Nephron (organoid): ENCODE measurements at regions not wholly inside any gene's neighbourhood (a gene's known extent, or its start where the extent isn't known, plus 50 kb on each side); places are given as distances from the start of the nearest gene placed in this dataset.

Experiments used
- H3K27ac Mint-ChIP-seq, 3 experiments: 2 replicates each; pipeline ENCODE4 v1.8.0; 2020; ENCODE audit warnings: mixed read lengths in 3 of 3, mild to moderate bottlenecking in 2 of 3, moderate library complexity in 1 of 3
- H3K27me3 Mint-ChIP-seq: 2 replicates; pipeline ENCODE4 v1.8.0; 2021; ENCODE audit warnings: low read depth, mild to moderate bottlenecking, moderate library complexity, mixed read lengths
- H3K36me3 Mint-ChIP-seq: 2 replicates; pipeline ENCODE4 v1.8.0; 2020; ENCODE audit warnings: low read depth, mixed read lengths
- H3K4me1 Mint-ChIP-seq: 2 replicates; pipeline ENCODE4 v1.8.0; 2020; ENCODE audit warnings: mixed read lengths
- H3K4me3 Mint-ChIP-seq, 3 experiments: 2 replicates each; pipeline ENCODE4 v1.8.0; 2020; ENCODE audit warnings: mild to moderate bottlenecking in 3 of 3, mixed read lengths in 3 of 3, moderate library complexity in 2 of 3
- H3K9me3 Mint-ChIP-seq: 2 replicates; pipeline ENCODE4 v1.8.0; 2020; ENCODE audit warnings: mixed read lengths
- CTCF ChIP-seq, 3 experiments: fragments of 200-600 bp; sonication (generic); IDR thresholded peaks; one replicate each; pipeline ENCODE4 v1.5.0; 2021; ENCODE audit warnings: antibody characterized with exemption in 3 of 3; ENCODE audit not compliant: unreplicated experiment in 3 of 3

GRCh38 chr5:20498102-20498501 is 510.1 kb upstream of the CDH18 start:
- TF ChIP-seq CTCF (IDR thresholded peaks at IDR 0.05; ENCODE audit: unreplicated experiment in 3 of 3), result no peak

DNA sequence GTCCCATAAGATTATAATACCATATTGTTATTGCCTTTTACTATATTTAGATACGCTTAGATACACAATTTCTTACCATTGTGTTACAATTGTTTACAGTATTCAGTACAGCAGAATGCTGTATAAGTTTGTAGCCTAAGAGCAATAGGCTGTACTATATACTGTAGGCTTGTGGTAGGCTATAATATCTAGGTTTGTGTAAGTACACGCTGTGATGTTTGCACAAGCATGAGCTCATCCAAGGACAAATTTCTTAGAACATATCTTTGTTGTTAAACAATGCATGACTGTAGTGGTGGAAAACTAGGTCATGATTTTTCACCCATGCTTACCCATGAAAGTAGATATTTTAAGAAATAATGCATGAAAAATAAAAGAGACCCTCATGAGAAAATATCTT is 509.4 kb upstream of the CDH18 start:
- TF ChIP-seq CTCF (IDR thresholded peaks at IDR 0.05; ENCODE audit: unreplicated experiment in 3 of 3), result no peak
- no peaks in the 10 kb centered on the region for H3K36me3 Mint-ChIP-seq
- H3K27me3 Mint-ChIP-seq, result no peaks in the 10 kb centered on the region
- H3K9me3 Mint-ChIP-seq, result no peaks in the 10 kb centered on the region
- H3K4me1 Mint-ChIP-seq, result no peaks in the 10 kb centered on the region
- no peak overlapping the region for H3K4me3 Mint-ChIP-seq
- H3K27ac Mint-ChIP-seq, result no peak overlapping the region

More at GRCh38 chr5:20498102-20498501, 510.1 kb upstream of the CDH18 start:
- Mint-ChIP-seq H3K27ac (no peak overlapping the region), H3K4me1 (no peaks in the 10 kb centered on the region), H3K27me3 (no peaks in the 10 kb centered on the region), H3K36me3 (no peaks in the 10 kb centered on the region), H3K4me3 (no peak overlapping the region), H3K9me3 (no peaks in the 10 kb centered on the region)

GRCh38 chr5:20494706-20495105 is 506.7 kb upstream of the CDH18 start:
- TF ChIP-seq CTCF (IDR thresholded peaks at IDR 0.05; ENCODE audit: unreplicated experiment in 3 of 3), result no peak
- Mint-ChIP-seq H3K36me3 (no peaks in the 10 kb centered on the region), H3K27ac (no peak overlapping the region)

GRCh38 chr5:20486826-20487225 is 498.8 kb upstream of the CDH18 start:
- H3K9me3 Mint-ChIP-seq, result no peaks in the 10 kb centered on the region
- H3K4me3 Mint-ChIP-seq, result no peak overlapping the region
- no peak for TF ChIP-seq CTCF (IDR thresholded peaks at IDR 0.05; ENCODE audit: unreplicated experiment in 3 of 3)
- no peaks in the 10 kb centered on the region for H3K27me3 Mint-ChIP-seq
- no peaks in the 10 kb centered on the region for H3K36me3 Mint-ChIP-seq
- no peaks in the 10 kb centered on the region for H3K4me1 Mint-ChIP-seq
- H3K27ac Mint-ChIP-seq, result no peak overlapping the region

More at GRCh38 chr5:20494706-20495105, 506.7 kb upstream of the CDH18 start:
- Mint-ChIP-seq H3K4me1 (no peaks in the 10 kb centered on the region), H3K4me3 (no peak overlapping the region), H3K9me3 (no peaks in the 10 kb centered on the region), H3K27me3 (no peaks in the 10 kb centered on the region)

- Mint-ChIP-seq H3K27ac (no peak overlapping the region), H3K36me3 (no peaks in the 10 kb centered on the region), H3K27me3 (peaks cover 3% of the 10 kb centered on the region), H3K4me1 (no peaks in the 10 kb centered on the region), H3K4me3 (no peak overlapping the region), H3K9me3 (no peaks in the 10 kb centered on the region)
- TF ChIP-seq CTCF (IDR thresholded peaks at IDR 0.05; ENCODE audit: unreplicated experiment in 3 of 3), result no peak
Observed at GRCh38 chr5:20476016-20476415, 488.0 kb upstream of the CDH18 start.

GRCh38 chr5:20470997-20471396 is 483.0 kb upstream of the CDH18 start:
- H3K4me1 Mint-ChIP-seq, result no peaks in the 10 kb centered on the region
- H3K4me3 Mint-ChIP-seq, result no peak overlapping the region
- no peak overlapping the region for H3K27ac Mint-ChIP-seq
- H3K27me3 Mint-ChIP-seq, result no peaks in the 10 kb centered on the region
- H3K9me3 Mint-ChIP-seq, result no peaks in the 10 kb centered on the region
- TF ChIP-seq CTCF (IDR thresholded peaks at IDR 0.05; ENCODE audit: unreplicated experiment in 3 of 3), result no peak
- no peaks in the 10 kb centered on the region for H3K36me3 Mint-ChIP-seq
